ENCODE measurements at regions not wholly inside any gene's neighbourhood (a gene's known extent, or its start where the extent isn't known, plus 50 kb on each side); places are given as distances from the start of the nearest gene placed in this dataset.
"Not testable (repeated sequence)": the region's sequence is repeated elsewhere in the genome, so short reads cannot be mapped to it uniquely, and the experiment has no call there.

GRCh38 chr6:74015427-74015826 lies 319.4 kb downstream of the CD109 start (continued):
- TF ChIP-seq SNAPC4 (CRISPR knock-in tag; IDR thresholded peaks at IDR 0.05) (no peak), PCBP2 (optimal IDR thresholded peaks at IDR 0.05; ENCODE audit: low read depth, low read length, poor library complexity, severe bottlenecking) (no peak), ZBTB38 (CRISPR knock-in tag; IDR thresholded peaks at IDR 0.05) (no peak)

DNA sequence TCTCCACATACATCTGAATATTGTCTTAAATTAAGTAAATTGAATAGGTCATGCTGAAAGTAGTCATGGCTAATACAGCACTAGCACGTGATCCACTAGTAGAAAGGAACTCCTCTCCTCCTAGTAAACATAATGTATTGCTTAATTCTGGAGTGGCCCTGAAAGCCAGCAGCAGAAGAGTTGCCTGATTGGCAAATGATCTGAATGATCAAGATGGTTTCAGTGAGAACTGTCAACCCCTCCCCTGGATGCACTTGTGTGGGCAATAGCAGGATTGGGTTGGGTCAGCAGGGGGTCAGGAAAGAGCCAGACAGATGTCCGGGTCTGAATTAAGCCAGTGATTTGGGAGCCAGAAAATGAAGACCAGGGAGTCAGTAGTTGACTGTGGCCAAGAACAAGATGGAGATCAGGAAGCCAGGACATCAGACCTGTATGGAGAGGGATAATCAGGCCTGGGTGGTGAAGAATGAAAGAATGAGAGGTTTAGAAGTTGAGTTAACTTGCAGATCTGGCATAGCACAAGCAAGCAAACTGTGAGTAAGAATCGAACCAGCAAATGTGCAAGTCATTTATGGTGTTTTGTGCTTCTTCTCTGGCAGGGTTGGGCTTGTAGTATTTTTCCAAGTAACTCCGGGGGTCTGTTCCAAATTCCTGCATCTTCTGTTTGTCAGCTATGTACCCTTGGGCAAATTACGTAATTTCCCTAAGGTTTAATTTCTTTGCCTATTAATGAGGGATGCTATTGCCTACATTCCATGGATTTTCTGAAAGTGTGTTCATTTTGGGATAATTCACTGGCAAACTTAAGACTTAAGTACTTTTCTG lies 304.9 kb downstream of the CD109 start:
- no peaks in the 10 kb centered on the region for H3K4me1 ChIP-seq (ENCODE audit: insufficient read depth, low read length)
- no peaks in the 10 kb centered on the region for H4K20me1 ChIP-seq (ENCODE audit: insufficient read depth, low read length)
- intact Hi-C loops (cut with micrococcal nuclease; ENCODE audit: unreplicated experiment) (no loop called here), in situ Hi-C loops (cut with HindIII; ENCODE audit: extremely low pct_ligation_motif_present, low pct_unique_long_range_greater_than_20kb) (no loop called here)
- no peak overlapping the region for H2AFZ ChIP-seq (ENCODE audit: low read length)
- BruUV-seq (replicated peaks): no TSS peak
- H3K4me3 ChIP-seq (replicated peaks in 1 of 3; ENCODE audit: insufficient read depth in 1 of 3, low read depth in 2 of 3, low read length in 3 of 3): no peak overlapping the region
- H3K79me2 ChIP-seq (ENCODE audit: insufficient read depth, low read length): no peaks in the 10 kb centered on the region
- no peak for FAIRE-seq
- H3K36me3 ChIP-seq (replicated peaks in 1 of 2; ENCODE audit: control insufficient read depth in 1 of 2, insufficient read depth in 2 of 2, low read length in 2 of 2): no peaks in the 10 kb centered on the region
- H3K9ac ChIP-seq (ENCODE audit: insufficient read depth, low read depth, low read length): no peak overlapping the region
- TF ChIP-seq, protein P1, sequence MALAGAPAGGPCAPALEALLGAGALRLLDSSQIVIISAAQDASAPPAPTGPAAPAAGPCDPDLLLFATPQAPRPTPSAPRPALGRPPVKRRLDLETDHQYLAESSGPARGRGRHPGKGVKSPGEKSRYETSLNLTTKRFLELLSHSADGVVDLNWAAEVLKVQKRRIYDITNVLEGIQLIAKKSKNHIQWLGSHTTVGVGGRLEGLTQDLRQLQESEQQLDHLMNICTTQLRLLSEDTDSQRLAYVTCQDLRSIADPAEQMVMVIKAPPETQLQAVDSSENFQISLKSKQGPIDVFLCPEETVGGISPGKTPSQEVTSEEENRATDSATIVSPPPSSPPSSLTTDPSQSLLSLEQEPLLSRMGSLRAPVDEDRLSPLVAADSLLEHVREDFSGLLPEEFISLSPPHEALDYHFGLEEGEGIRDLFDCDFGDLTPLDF (CRISPR knock-in tag; IDR thresholded peaks at IDR 0.05): no peak
- TF ChIP-seq ZNF616 (CRISPR knock-in tag; IDR thresholded peaks at IDR 0.05; ENCODE audit: low read depth) (no peak), GATAD2A (CRISPR knock-in tag; IDR thresholded peaks at IDR 0.05) (no peak), HNRNPLL (IDR thresholded peaks at IDR 0.05; ENCODE audit: low read depth, low read length, poor library complexity, severe bottlenecking) (no peak), EED (CRISPR knock-in tag; IDR thresholded peaks at IDR 0.05) (no peak)
- H3K9me3 ChIP-seq (ENCODE audit: low read length): no peaks in the 10 kb centered on the region
- WGBS (ENCODE audit: low lambda C conversion rate): 3% methylated on average over 5 of the region's 5 CpGs
- DNase-seq (ENCODE audit: low spot score): no peak
- H3K27ac ChIP-seq (ENCODE audit: extremely low read length, insufficient read depth, low read length): no peak overlapping the region
- no peak for ATAC-seq
- H3K4me2 ChIP-seq (ENCODE audit: low read depth, low read length): no peak overlapping the region
- no peaks in the 10 kb centered on the region for H3K27me3 ChIP-seq (ENCODE audit: control insufficient read depth in 1 of 2, insufficient read depth in 2 of 2, low read length in 2 of 2)
- ChIA-PET POLR2A (no interaction called here), CTCF (ENCODE audit: low intra/inter-chr PET ratio, low total read pairs) (no interaction called here)

DNA sequence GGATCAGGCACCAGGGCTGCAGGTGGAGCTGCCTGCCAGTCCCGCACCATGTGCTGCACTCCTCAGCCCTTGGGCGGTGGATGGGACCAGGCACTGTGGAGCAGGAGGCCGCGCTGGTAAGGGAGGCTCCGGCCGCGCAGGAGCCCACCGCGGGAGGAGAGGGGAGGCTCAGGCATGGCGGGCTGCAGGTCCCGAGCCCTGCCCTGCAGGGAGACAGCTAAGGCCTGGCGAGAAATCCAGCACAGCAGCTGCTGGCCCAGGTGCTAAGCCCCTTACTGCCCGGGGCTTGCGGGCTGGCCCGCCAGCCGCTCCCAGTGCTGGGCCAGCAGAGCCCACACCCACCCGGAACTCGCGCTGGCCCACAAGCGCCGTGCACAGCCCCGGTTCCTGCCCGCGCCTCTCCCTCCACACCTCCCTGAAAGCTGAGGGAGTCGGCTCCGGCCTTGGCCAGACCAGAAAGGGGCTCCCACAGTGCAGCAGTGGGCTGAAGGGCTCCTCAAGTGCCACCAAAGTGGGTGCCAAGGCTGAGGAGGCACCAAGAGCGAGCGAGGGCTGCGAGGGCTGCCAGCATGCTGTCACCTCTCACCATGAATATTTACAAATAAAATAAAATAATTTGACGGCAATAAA lies 294.7 kb downstream of the CD109 start:
- in situ Hi-C loops (cut with HindIII; ENCODE audit: extremely low pct_ligation_motif_present, low pct_unique_long_range_greater_than_20kb); H4K20me1 ChIP-seq (ENCODE audit: insufficient read depth, low read length); DNase-seq (ENCODE audit: low spot score); H3K27ac ChIP-seq (ENCODE audit: extremely low read length, insufficient read depth, low read length); H3K9ac ChIP-seq (ENCODE audit: insufficient read depth, low read depth, low read length); CTCF ChIA-PET (ENCODE audit: low intra/inter-chr PET ratio, low total read pairs); H3K79me2 ChIP-seq (ENCODE audit: insufficient read depth, low read length); H3K27me3 ChIP-seq (ENCODE audit: control insufficient read depth in 1 of 2, insufficient read depth in 2 of 2, low read length in 2 of 2); FAIRE-seq; H3K4me1 ChIP-seq (ENCODE audit: insufficient read depth, low read length); H3K4me2 ChIP-seq (ENCODE audit: low read depth, low read length); H3K4me3 ChIP-seq (replicated peaks in 1 of 3; ENCODE audit: insufficient read depth in 1 of 3, low read depth in 2 of 3, low read length in 3 of 3); intact Hi-C loops (cut with micrococcal nuclease; ENCODE audit: unreplicated experiment); H2AFZ ChIP-seq (ENCODE audit: low read length); H3K36me3 ChIP-seq (replicated peaks in 1 of 2; ENCODE audit: control insufficient read depth in 1 of 2, insufficient read depth in 2 of 2, low read length in 2 of 2); ATAC-seq; H3K9me3 ChIP-seq (ENCODE audit: low read length); POLR2A ChIA-PET; BruUV-seq (replicated peaks): not testable (repeated sequence)
- WGBS (ENCODE audit: low lambda C conversion rate): 62% methylated on average over 4 of the region's 30 CpGs

All from HepG2 (cell line).